Ishikawa (cell line): ENCODE measurements at regions not wholly inside any gene's neighbourhood (a gene's known extent, or its start where the extent isn't known, plus 50 kb on each side); places are given as distances from the start of the nearest gene placed in this dataset.

Experiments used
- CEBPB ChIP-seq: IDR thresholded peaks from 2 replicates; pipeline ENCODE4 v1.6.1; 2012
- CREB1 ChIP-seq: IDR thresholded peaks from 2 replicates; pipeline ENCODE4 v1.6.1; 2012; ENCODE audit warnings: low read depth
- EGR1 ChIP-seq: IDR thresholded peaks from 2 replicates; pipeline ENCODE4 v1.6.1; 2012
- EP300 ChIP-seq: IDR thresholded peaks from 2 replicates; pipeline ENCODE4 v1.6.1; 2012; ENCODE audit warnings: borderline replicate concordance
- FOXM1 ChIP-seq: IDR thresholded peaks from 2 replicates; pipeline ENCODE4 v1.6.1; 2012; ENCODE audit warnings: low read depth, borderline replicate concordance
- NFIC ChIP-seq: IDR thresholded peaks from 2 replicates; pipeline ENCODE4 v1.6.1; 2012
- RAD21 ChIP-seq: IDR thresholded peaks from 2 replicates; pipeline ENCODE4 v1.6.1; 2012; ENCODE audit warnings: low read depth
- TAF1 ChIP-seq: IDR thresholded peaks from 2 replicates; pipeline ENCODE4 v1.6.1; 2012; ENCODE audit warnings: low read depth, mild to moderate bottlenecking
- TCF12 ChIP-seq: IDR thresholded peaks from 2 replicates; pipeline ENCODE4 v1.6.1; 2012; ENCODE audit warnings: low read depth
- TEAD4 ChIP-seq: IDR thresholded peaks from 2 replicates; pipeline ENCODE4 v1.6.1; 2012
- YY1 ChIP-seq: IDR thresholded peaks from 2 replicates; pipeline ENCODE4 v1.6.1; 2012; ENCODE audit warnings: low read depth
- ZBTB7A ChIP-seq: IDR thresholded peaks from 2 replicates; pipeline ENCODE4 v1.6.1; 2012; ENCODE audit warnings: low read depth
- TF ChIP-seq, protein P1 (sequence below): IDR thresholded peaks from 2 replicates; pipeline ENCODE4 v1.6.1; 2012
- TF ChIP-seq, protein P2 (sequence below): IDR thresholded peaks from 2 replicates; pipeline ENCODE4 v1.6.1; 2012
- TF ChIP-seq, protein P3 (sequence below): IDR thresholded peaks from 2 replicates; pipeline ENCODE4 v1.6.1; 2012; ENCODE audit warnings: low read depth, mild to moderate bottlenecking

DNA sequence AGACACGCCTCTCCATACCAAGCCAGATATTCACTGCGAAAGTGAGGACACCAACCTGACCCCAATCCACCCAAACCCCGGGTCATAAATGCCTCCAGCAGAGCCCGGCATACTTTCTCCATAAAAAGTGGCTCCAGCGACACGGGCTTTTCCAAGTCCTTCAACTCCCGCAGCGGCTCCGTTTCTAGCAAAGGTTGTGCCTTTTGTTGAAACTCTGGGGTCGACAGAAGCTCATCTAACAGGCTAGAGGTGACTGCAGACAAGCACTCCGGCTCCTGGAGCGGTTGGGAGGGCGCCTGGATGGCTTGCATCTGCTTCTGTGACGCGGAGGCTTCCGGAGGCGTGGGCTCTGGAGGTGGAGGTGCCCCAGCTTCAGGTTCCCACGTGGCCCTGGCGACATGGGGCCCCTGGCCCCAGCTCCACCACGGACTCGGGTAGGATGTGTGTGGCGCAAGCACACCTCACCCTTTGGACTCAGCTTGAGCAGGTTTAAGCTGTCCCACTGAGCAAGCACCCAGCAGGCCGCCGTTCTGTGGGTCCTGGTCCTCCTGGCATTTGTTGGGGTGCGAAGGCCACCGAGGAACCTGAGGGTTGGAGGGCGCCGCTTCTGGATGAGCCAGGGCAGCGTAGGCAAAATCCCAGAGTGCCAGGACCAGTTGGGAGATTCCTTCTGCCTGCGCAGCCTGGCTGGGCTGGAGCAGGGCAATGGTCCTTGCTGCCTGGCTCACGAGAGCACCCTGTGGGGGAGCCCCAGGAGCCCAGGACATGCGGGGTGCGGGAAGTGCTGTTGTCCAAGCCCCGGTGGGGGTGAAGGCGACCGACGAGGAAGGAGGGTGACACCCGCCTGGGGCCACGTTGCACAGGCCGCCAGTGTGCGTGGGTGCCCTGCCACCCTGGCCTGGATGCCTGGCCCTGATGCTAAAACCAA, 186.3 kb downstream of the ALG10 start:
- no peak for TF ChIP-seq ZBTB7A
- no peak for TF ChIP-seq EP300
- TF ChIP-seq CEBPB, result no peak
- TF ChIP-seq TCF12, result no peak
- no peak for TF ChIP-seq CREB1
- TF ChIP-seq, protein P1, sequence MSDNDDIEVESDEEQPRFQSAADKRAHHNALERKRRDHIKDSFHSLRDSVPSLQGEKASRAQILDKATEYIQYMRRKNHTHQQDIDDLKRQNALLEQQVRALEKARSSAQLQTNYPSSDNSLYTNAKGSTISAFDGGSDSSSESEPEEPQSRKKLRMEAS, result no peak
- TF ChIP-seq TAF1, result no peak
- TF ChIP-seq, protein P2, sequence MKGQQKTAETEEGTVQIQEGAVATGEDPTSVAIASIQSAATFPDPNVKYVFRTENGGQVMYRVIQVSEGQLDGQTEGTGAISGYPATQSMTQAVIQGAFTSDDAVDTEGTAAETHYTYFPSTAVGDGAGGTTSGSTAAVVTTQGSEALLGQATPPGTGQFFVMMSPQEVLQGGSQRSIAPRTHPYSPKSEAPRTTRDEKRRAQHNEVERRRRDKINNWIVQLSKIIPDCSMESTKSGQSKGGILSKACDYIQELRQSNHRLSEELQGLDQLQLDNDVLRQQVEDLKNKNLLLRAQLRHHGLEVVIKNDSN, result no peak
- no peak for TF ChIP-seq NFIC
- TF ChIP-seq FOXM1, result no peak
- TF ChIP-seq, protein P3, sequence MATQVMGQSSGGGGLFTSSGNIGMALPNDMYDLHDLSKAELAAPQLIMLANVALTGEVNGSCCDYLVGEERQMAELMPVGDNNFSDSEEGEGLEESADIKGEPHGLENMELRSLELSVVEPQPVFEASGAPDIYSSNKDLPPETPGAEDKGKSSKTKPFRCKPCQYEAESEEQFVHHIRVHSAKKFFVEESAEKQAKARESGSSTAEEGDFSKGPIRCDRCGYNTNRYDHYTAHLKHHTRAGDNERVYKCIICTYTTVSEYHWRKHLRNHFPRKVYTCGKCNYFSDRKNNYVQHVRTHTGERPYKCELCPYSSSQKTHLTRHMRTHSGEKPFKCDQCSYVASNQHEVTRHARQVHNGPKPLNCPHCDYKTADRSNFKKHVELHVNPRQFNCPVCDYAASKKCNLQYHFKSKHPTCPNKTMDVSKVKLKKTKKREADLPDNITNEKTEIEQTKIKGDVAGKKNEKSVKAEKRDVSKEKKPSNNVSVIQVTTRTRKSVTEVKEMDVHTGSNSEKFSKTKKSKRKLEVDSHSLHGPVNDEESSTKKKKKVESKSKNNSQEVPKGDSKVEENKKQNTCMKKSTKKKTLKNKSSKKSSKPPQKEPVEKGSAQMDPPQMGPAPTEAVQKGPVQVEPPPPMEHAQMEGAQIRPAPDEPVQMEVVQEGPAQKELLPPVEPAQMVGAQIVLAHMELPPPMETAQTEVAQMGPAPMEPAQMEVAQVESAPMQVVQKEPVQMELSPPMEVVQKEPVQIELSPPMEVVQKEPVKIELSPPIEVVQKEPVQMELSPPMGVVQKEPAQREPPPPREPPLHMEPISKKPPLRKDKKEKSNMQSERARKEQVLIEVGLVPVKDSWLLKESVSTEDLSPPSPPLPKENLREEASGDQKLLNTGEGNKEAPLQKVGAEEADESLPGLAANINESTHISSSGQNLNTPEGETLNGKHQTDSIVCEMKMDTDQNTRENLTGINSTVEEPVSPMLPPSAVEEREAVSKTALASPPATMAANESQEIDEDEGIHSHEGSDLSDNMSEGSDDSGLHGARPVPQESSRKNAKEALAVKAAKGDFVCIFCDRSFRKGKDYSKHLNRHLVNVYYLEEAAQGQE, result no peak

DNA sequence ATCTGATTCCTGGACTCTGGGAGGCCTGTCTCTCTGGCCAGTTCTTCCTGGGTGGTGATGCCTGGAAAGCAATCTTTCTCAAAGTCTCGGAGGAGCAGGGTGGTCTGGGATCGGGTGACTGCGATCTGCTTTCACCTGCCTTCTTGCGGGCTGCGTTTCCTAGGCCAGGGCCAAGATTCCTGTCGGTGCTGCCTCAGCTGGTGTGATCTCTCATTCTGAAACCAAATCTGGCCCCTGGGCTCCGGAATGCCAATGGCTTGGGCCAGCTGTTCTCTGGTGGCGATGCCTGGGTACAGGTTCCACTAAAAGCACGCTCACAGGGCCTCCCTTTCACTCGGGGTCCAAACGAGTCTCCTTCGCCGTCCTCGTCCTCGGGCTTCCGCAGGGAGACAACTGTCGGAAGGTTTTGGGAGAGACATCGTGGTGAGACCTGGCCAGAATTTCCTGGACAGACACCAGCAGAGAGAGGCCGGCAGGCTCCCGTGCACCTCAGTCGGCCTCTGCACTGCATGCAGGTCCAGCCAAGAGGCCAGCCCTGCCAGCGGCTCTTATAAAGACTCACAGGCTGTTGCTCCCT, 187.1 kb downstream of the ALG10 start:
- TF ChIP-seq CEBPB (no peak), TAF1 (no peak), FOXM1 (no peak)
- TF ChIP-seq, protein P2, result no peak

DNA sequence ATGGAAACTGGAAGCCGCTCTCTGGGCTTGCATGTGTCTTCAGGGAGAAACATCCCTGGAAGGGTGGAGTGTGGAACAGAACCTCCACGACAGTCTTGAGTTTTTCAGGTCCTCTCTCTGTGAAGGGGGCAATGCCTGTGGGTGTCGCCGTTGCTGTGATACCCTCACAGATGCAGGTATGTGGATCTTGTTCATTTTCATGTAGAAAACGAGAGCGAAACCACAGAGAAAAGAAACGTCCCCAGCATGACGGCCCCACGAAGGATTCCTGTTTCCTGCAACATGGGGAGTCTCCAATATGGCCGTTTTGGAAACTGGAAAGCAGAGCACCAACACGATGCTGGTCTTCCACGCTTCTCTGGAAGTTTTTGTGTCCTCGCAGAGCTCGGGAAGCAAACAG, 187.9 kb downstream of the ALG10 start:
- TF ChIP-seq TCF12, result no peak
- TF ChIP-seq NFIC, result no peak
- TF ChIP-seq EGR1, result no peak
- TF ChIP-seq, protein P2, result no peak
- no peak for TF ChIP-seq CREB1
- no peak for TF ChIP-seq ZBTB7A
- TF ChIP-seq, protein P1, result no peak
- no peak for TF ChIP-seq TEAD4
- no peak for TF ChIP-seq CEBPB

DNA sequence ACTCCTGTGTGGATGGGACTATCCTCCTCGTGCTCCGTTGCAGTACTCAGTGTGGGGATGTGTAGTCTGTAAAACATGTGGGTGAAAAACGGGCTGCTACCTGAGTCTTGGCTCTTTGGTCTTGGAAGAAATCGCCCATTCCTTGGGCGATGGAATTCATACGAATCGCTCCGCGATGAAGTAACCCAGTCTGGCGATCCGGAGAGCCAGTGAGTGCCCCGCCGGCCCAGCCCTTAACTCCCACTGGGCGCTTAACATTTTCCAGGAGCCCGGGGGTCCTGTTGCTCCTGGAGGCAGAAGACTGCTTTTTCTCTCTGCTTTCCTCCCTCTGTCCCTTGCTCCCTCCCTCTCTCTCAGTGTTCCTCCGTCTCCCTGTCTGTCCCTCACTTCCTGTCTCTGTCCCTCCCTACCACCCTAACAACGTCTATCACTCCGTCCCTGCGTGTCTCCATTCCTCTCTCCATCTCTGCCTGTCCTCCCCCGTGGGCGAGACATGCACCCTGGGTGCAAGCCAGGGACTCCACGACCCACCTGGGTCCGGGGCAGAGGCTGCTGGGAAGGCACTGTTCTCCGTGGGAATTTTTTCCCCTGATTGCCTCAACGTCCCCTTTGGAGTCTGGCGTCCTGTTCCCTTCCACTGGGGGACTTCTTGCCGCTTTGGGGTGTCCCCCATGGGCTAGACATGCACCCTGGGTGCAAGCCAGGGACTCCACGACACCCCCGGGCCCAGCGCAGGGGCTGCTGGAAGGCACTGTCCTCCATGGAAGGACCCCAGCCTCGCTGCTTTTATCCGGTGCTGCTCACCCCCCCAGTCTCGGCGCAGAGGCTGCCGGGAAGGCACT, 188.6 kb downstream of the ALG10 start:
- TF ChIP-seq FOXM1 (no peak), TAF1 (no peak), ZBTB7A (no peak), EP300 (no peak), CREB1 (no peak), CEBPB (no peak), EGR1 (no peak), TCF12 (no peak), RAD21 (no peak), TEAD4 (no peak), NFIC (no peak), YY1 (no peak)
- TF ChIP-seq, protein P2, result no peak

DNA sequence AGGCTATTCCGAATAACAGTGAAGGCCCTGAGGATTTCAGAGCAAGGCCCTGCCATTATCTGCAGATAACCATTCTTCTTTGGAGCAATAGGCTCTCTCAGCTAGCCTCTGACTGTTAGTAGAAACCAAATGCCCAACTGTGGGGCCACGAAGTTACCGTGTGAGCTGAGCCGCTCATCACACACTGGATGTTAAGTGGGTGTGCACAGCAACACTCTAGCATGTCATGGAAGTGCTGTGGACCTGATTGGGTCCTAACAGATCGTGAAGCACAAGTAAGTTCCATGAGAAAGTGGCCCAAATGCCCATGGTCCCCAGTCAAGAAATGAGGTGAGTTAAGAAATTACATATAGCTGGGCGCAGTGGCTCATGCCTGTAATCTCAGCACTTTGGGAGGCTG, 190.4 kb downstream of the ALG10 start:
- TF ChIP-seq CEBPB, result no peak
- TF ChIP-seq TEAD4, result no peak
- TF ChIP-seq EGR1, result no peak
- TF ChIP-seq, protein P1, result no peak
- no peak for TF ChIP-seq TCF12
- no peak for TF ChIP-seq TAF1
- TF ChIP-seq, protein P2, result no peak
- TF ChIP-seq, protein P3, result no peak
- no peak for TF ChIP-seq FOXM1
- TF ChIP-seq YY1, result no peak
- TF ChIP-seq RAD21, result no peak
- TF ChIP-seq CREB1, result no peak
- TF ChIP-seq NFIC, result no peak
- no peak for TF ChIP-seq EP300
- no peak for TF ChIP-seq ZBTB7A
